ENCODE measurements at regions not wholly inside any gene's neighbourhood (a gene's known extent, or its start where the extent isn't known, plus 50 kb on each side); places are given as distances from the start of the nearest gene placed in this dataset.

DNA sequence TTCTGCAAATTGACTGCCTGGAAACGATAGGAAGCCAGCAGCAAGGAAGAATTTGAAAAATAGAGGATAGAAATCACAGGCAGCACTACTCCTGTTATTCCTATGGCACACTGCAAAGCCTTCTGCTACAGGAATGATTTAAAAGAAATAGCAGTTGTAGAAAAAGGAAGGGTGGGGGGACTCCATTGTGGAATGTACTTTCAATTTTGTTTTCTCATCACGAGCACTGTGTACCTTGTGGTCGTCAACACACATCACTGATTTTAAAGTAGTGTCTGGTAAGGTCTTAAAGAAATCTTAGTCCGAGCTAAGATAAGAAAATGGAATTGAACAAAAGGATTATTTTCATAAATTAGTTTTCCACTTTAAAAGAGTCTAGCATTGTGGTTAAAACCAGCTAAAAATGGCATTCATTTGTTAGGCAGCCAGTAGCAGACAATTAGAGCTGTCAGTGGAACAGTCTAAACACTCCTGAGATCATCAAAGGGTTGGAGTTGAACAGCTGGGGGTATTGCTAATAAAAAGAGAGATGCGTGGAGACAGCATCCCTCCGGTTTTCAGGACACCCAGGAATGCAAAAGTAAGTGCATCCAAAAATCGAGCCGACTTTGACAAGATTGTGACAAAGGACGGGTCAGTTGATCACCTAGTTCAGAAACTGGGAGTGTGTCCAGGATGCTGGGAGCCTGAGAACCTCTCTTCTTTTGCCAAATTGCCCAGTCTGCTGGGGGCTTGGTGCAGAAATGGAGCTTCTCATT lies 97.8 kb upstream of the WWC1 start:
- DNase-seq: no peak

DNA sequence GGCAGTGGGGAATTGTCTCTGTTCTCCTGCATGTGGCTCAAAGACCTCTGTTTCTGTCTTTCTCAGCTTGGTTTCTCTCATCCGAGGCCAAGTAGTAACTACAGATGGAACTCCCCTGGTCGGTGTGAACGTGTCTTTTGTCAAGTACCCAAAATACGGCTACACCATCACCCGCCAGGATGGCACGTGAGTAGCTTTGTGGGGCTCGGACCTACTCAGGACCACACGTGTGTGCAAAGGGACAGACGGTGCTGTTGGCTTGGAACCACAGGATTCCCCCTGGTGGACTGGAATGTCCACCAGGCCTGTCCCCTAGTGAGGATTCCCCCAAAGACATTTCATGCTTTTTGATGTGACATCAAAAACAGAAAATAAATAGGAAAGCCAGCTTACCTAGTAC lies 96.3 kb upstream of the WWC1 start:
- no peak for DNase-seq

GRCh38 chr5:168198359-168198758 lies 93.1 kb upstream of the WWC1 start:
- no peak for DNase-seq

DNA sequence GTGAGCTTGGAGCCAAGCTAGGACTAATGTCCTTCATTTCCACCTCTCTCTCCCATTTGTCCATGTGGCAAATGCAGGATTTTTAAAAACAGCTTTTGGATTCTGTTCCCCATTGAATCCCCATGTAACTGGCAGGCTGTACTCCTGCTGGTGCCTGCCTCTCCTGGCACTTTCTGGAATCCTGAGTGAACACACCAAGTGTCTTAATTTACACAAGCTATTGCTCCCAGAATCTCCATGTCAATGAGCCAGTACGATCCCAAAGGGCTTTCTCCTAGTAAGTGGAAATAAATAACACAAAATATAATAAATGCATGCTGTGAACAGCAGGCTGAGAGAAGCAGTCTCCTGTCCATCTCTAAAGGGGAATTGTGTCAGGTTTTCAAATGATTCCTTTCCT lies 88.4 kb upstream of the WWC1 start:
- DNase-seq: no peak

- DNase-seq: no peak
These were observed 87.3 kb upstream of the WWC1 start for GRCh38 chr5:168204165-168204564.

DNA sequence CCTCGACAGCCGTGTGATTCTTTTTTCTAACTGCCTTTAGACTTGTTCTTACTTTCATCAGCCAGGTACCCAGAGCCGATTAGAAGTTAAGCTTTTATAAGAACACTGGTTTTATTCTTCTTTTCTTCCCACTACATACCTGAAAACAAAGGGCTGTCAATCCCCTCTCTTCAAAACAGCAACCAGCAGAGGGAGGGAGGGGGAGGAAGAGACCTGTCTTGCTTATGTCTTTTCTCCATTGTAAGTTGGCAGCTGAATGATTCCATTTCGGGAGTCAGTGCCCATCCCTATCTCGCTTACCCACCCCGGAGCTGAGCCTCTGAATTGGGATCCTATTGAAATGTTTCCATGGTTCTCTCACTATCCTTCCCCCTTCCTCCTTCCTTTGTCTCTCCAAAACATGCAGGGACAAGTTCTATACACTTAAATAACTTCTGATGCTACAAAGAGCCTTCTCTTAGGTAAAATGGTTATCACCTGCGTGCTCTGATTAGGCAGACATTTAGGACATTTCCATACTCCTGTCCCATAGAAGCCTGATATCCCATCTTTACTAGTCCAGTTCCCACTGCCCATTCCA lies 83.9 kb upstream of the WWC1 start:
- DNase-seq: no peak

DNA sequence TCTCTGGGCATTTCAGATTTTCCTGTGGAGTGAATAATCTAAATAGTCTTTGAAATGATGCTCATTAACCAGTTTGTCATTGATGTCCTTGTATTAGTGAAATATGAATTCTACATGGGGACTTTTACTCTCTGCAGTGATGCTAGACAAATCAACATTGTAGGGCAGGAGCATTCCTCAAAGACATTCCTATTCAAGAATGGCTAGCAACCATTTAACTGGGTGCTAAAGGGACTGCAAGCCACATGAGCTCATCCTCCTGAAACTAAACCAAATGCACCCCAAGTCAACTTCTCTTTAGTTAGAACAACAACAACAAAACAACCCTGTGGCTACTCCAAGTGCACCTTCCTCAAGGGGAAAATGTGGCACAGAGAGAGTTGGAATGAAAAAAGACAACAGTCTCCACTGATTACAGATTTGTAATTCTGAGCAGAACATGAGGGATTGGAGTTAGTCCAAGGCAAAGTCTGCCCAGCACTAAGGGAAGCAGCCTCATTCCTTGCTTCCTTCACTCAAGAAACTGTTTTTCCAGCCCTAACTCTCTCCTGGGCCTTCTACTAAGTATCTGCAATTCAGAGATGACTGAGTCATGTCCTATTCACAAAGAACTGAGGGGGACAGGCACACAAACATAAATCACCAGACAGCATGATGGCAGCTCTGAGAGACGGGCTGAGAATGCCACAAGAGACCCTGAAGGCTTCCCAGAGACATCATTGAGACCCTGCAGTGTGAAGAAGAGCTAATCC lies 82.0 kb upstream of the WWC1 start:
- no peak for DNase-seq

- DNase-seq: no peak
These were observed 81.4 kb upstream of the WWC1 start for GRCh38 chr5:168209997-168210396.

- DNase-seq: no peak
These were observed 80.2 kb upstream of the WWC1 start for GRCh38 chr5:168211245-168211644.

GRCh38 chr5:168211936-168212335 lies 79.5 kb upstream of the WWC1 start:
- DNase-seq: no peak

GRCh38 chr5:168214071-168214470 lies 77.4 kb upstream of the WWC1 start:
- no peak for DNase-seq

DNA sequence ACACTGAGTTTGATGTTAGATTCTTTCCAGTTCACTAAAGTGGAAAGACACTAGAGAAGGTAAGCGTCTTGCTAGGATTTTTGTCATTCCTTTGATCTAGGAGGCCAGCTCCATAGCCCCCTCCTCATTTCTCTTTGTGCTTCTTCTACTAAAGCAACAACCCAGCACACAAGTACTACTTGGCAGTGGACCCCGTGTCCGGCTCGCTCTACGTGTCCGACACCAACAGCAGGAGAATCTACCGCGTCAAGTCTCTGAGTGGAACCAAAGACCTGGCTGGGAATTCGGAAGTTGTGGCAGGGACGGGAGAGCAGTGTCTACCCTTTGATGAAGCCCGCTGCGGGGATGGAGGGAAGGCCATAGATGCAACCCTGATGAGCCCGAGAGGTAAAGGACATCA lies 76.6 kb upstream of the WWC1 start:
- no peak for DNase-seq

GRCh38 chr5:168215646-168216045 lies 75.8 kb upstream of the WWC1 start:
- no peak for DNase-seq

GRCh38 chr5:168216989-168217388 lies 74.5 kb upstream of the WWC1 start:
- no peak for DNase-seq

- no peak for DNase-seq
These were observed 73.9 kb upstream of the WWC1 start for GRCh38 chr5:168217497-168217896.

GRCh38 chr5:168218746-168219145 lies 72.7 kb upstream of the WWC1 start:
- no peak for DNase-seq

- no peak for DNase-seq
These were observed 71.7 kb upstream of the WWC1 start for GRCh38 chr5:168219515-168220410.

- no peak for DNase-seq
These were observed 67.4 kb upstream of the WWC1 start for GRCh38 chr5:168224085-168224484.

GRCh38 chr5:168226012-168226411 lies 65.4 kb upstream of the WWC1 start:
- DNase-seq: no peak

DNA sequence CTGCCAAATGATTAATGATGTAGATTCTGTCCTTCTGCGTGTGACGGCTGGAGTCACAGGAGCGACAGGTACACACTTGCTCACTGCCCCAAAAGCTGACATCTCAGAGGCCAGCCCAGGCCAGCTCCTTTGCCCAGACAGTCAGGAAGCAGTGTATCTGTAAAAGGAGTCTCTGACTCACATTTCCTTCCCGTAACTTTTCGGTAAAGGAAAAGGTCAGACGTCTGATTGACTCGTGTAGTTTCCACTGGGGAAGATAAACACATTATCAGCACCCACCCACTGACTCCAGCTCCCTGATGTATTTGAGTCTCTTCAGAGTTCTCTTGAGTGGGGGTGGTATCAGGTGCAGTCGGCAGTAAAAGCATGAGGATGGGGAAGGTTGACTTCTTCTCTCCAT lies 64.4 kb upstream of the WWC1 start:
- DNase-seq: no peak

GRCh38 chr5:168227973-168228615 lies 63.4 kb upstream of the WWC1 start:
- no peak for DNase-seq

GRCh38 chr5:168228668-168229067 lies 62.8 kb upstream of the WWC1 start:
- DNase-seq: no peak

- DNase-seq: no peak
These were observed 57.3 kb upstream of the WWC1 start for GRCh38 chr5:168234133-168234532.

Measured in left hindlimb (tissue), 1 donor.